Ramos (cell line): ENCODE measurements at regions not wholly inside any gene's neighbourhood (a gene's known extent, or its start where the extent isn't known, plus 50 kb on each side); places are given as distances from the start of the nearest gene placed in this dataset.

Experiments
- in situ Hi-C: fragments of 300-500 bp; cut with MboI; formaldehyde crosslinking; loops from one replicate; pipeline ENCODE4 v1.14.3; 2022; ENCODE audit warnings: low sequenced_read_pairs; ENCODE audit not compliant: unreplicated experiment

GRCh38 chr11:62033191-62034035 is 66.0 kb upstream of the FTH1 start:
- in situ Hi-C loops, result no loop called here

GRCh38 chr11:62030071-62030684 is 62.7 kb upstream of the FTH1 start:
- in situ Hi-C loops, result no loop called here

GRCh38 chr11:62026739-62027370 is 59.4 kb upstream of the FTH1 start:
- in situ Hi-C loops, result no loop called here

GRCh38 chr11:62025487-62026105 is 58.2 kb upstream of the FTH1 start:
- in situ Hi-C loops, result no loop called here

GRCh38 chr11:62024936-62025486 is 57.6 kb upstream of the FTH1 start:
- in situ Hi-C loops, result no loop called here

GRCh38 chr11:62022211-62022610 is 54.8 kb upstream of the FTH1 start:
- in situ Hi-C loops, result no loop called here

GRCh38 chr11:62020661-62021060 is 53.2 kb upstream of the FTH1 start:
- in situ Hi-C loops, result no loop called here

- in situ Hi-C loops, result no loop called here
Measured at GRCh38 chr11:62018981-62019664, 51.7 kb upstream of the FTH1 start.

- in situ Hi-C loops, result no loop called here
Measured at GRCh38 chr11:62017878-62018655, 50.6 kb upstream of the FTH1 start.
